ENCODE measurements at regions not wholly inside any gene's neighbourhood (a gene's known extent, or its start where the extent isn't known, plus 50 kb on each side); places are given as distances from the start of the nearest gene placed in this dataset.

DNA sequence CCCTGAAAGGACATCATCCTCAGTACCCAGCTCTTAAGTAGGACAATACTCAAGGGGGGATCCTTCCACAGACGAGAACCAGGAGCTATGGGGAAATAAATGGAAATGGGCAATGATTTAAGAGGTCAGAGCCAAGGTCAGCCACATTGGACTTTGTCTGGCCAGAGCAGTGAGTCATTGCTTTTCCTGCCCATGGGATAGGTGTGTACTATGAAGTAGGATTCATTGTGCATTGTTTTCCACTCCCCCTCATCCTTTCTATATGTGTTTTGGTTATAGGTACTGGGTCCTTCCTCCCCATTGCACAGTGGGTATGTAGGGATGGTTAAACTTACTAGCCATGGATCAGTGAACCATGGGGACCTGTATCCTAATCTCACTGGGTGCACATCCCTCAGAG, 328.9 kb upstream of the USP25 start:
- no TSS peak for BruUV-seq (replicated peaks)
- no peak overlapping the region for H3K4me3 Mint-ChIP-seq (ENCODE audit: low read depth, unreplicated experiment)
- peaks cover 29% of the 10 kb centered on the region for H3K4me1 Mint-ChIP-seq (ENCODE audit: low read depth, unreplicated experiment)
- TF ChIP-seq CTCF (IDR thresholded peaks at IDR 0.05; ENCODE audit: unreplicated experiment), result no peak
- H3K36me3 Mint-ChIP-seq (ENCODE audit: insufficient read depth, unreplicated experiment), result no peaks in the 10 kb centered on the region
- CTCF ChIA-PET, result interaction anchor here (0.7 kb wide), 1 partner anchor 38 kb away, joined by 3 read pairs; no protein-coding TSS in a partner anchor
- H3K27ac Mint-ChIP-seq (ENCODE audit: unreplicated experiment), result no peak overlapping the region
- H3K9me3 Mint-ChIP-seq (ENCODE audit: low read depth, unreplicated experiment), result peaks cover 3% of the 10 kb centered on the region
- H3K27me3 Mint-ChIP-seq (ENCODE audit: unreplicated experiment), result no peaks in the 10 kb centered on the region
- intact Hi-C loops (cut with micrococcal nuclease; ENCODE audit: unreplicated experiment), result no loop called here
- DNase-seq, result no peak

- CTCF ChIA-PET, result interaction anchor here (0.7 kb wide), 1 partner anchor 39 kb away, joined by 3 read pairs; no protein-coding TSS in a partner anchor
- no peaks in the 10 kb centered on the region for H3K27me3 Mint-ChIP-seq (ENCODE audit: unreplicated experiment)
- no peak for TF ChIP-seq CTCF (IDR thresholded peaks at IDR 0.05; ENCODE audit: unreplicated experiment)
- H3K9me3 Mint-ChIP-seq (ENCODE audit: low read depth, unreplicated experiment), result peaks cover 3% of the 10 kb centered on the region
- peaks cover 29% of the 10 kb centered on the region for H3K4me1 Mint-ChIP-seq (ENCODE audit: low read depth, unreplicated experiment)
- intact Hi-C loops (cut with micrococcal nuclease; ENCODE audit: unreplicated experiment), result no loop called here
- BruUV-seq (replicated peaks), result no TSS peak
- no peak overlapping the region for H3K27ac Mint-ChIP-seq (ENCODE audit: unreplicated experiment)
- H3K4me3 Mint-ChIP-seq (ENCODE audit: low read depth, unreplicated experiment), result no peak overlapping the region
- no peak for DNase-seq
- H3K36me3 Mint-ChIP-seq (ENCODE audit: insufficient read depth, unreplicated experiment), result no peaks in the 10 kb centered on the region
Measured at GRCh38 chr21:15401331-15401730, 328.5 kb upstream of the USP25 start.

DNA sequence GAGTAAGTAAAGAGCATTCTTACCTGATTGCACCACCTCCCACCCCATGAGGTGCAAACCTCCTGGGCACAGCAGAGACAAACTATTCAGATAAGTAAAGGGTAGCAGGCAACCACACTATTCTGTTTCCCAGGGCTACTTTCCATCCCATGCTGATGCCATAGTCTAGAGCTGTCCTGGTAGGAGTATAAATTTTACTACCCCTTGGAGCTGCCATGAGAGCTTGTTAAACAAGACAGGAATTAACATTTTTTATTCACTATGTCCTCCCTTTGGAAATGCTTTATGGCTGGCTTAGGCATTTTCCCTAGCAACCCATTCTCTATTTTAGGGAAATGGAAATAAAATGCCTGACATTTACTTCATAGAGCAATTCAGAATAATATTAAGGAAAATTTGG, 324.6 kb upstream of the USP25 start:
- CTCF ChIA-PET, result no interaction called here
- Mint-ChIP-seq H3K4me3 (ENCODE audit: low read depth, unreplicated experiment) (no peak overlapping the region), H3K9me3 (ENCODE audit: low read depth, unreplicated experiment) (no peaks in the 10 kb centered on the region), H3K27ac (ENCODE audit: unreplicated experiment) (no peak overlapping the region), H3K4me1 (ENCODE audit: low read depth, unreplicated experiment) (peaks cover 34% of the 10 kb centered on the region), H3K36me3 (ENCODE audit: insufficient read depth, unreplicated experiment) (no peaks in the 10 kb centered on the region), H3K27me3 (ENCODE audit: unreplicated experiment) (no peaks in the 10 kb centered on the region)
- intact Hi-C loops (cut with micrococcal nuclease; ENCODE audit: unreplicated experiment), result no loop called here
- DNase-seq, result no peak
- no TSS peak for BruUV-seq (replicated peaks)
- TF ChIP-seq CTCF (IDR thresholded peaks at IDR 0.05; ENCODE audit: unreplicated experiment), result no peak

GRCh38 chr21:15406791-15407190, 323.0 kb upstream of the USP25 start:
- CTCF ChIA-PET, result no interaction called here
- no TSS peak for BruUV-seq (replicated peaks)
- H3K27ac Mint-ChIP-seq (ENCODE audit: unreplicated experiment), result no peak overlapping the region
- no peak for TF ChIP-seq CTCF (IDR thresholded peaks at IDR 0.05; ENCODE audit: unreplicated experiment)
- peaks cover 18% of the 10 kb centered on the region for H3K4me1 Mint-ChIP-seq (ENCODE audit: low read depth, unreplicated experiment)
- H3K9me3 Mint-ChIP-seq (ENCODE audit: low read depth, unreplicated experiment), result peaks cover 2% of the 10 kb centered on the region
- no peaks in the 10 kb centered on the region for H3K27me3 Mint-ChIP-seq (ENCODE audit: unreplicated experiment)
- intact Hi-C loops (cut with micrococcal nuclease; ENCODE audit: unreplicated experiment), result no loop called here
- H3K4me3 Mint-ChIP-seq (ENCODE audit: low read depth, unreplicated experiment), result no peak overlapping the region
- no peak for DNase-seq
- no peaks in the 10 kb centered on the region for H3K36me3 Mint-ChIP-seq (ENCODE audit: insufficient read depth, unreplicated experiment)

All from Calu3 (cell line).